K562 (cell line): ENCODE measurements at regions not wholly inside any gene's neighbourhood (a gene's known extent, or its start where the extent isn't known, plus 50 kb on each side); places are given as distances from the start of the nearest gene placed in this dataset.

Experiments
- ATAC-seq: fragments of 200-7000 bp; cut with Tn5 transposase; 3 replicates; pipeline ENCODE4 v1.9.1; 2020; ENCODE audit warnings: moderate library complexity
- BruUV-seq: library from RNA; stranded (reverse); fragments of 400-500 nt; replicated peaks from 2 replicates; lab custom pipeline; 2021; lab: Mats Ljungman, UMichigan
- CTCF ChIA-PET: fragments of 300-600 bp; formaldehyde crosslinking; extraction: SDS; loops from one replicate; lab custom pipeline; 2021; ENCODE audit warnings: low intra/inter-chr PET ratio; lab: Yijun Ruan, JAX
- POLR2A ChIA-PET: fragments of 300-600, 350-650 bp; sonication (Branson Sonifier 250); formaldehyde crosslinking; extraction: SDS; loops from one replicate; lab custom pipeline; 2021; ENCODE audit warnings: antibody characterized with exemption, inconsistent platforms; lab: Yijun Ruan, JAX
- DNase-seq, 4 experiments: peaks; one replicate each; pipeline versions ENCODE4 v3.0.0 to v3.0.0-alpha.2; 2011 to 2018; ENCODE audit warnings: low spot score in 3 of 4, mixed read lengths in 3 of 4; ENCODE audit errors: extremely low read depth in 1 of 4
- FAIRE-seq: peaks from 2 replicates; lab custom pipeline; 2011; peaks lifted over from hg19 to GRCh38; lab: Jason Lieb, UNC
- H2AFZ ChIP-seq: 2 replicates; pipeline ENCODE4 v1.6.0; 2011; ENCODE audit warnings: low read depth, low read length, control low read depth, inconsistent platforms
- H3K27ac ChIP-seq: fragments of 200-600 bp; 3 replicates; pipeline ENCODE4 v1.8.0; 2011; ENCODE audit warnings: low read depth, mild to moderate bottlenecking, control low read depth, inconsistent platforms, low read length, moderate library complexity, mixed read lengths; ENCODE audit errors: extremely low read depth
- H3K27me3 ChIP-seq, 2 experiments: fragments of 300-600 bp in 1 of 2; 2 replicates in 1 of 2; 3 replicates in 1 of 2; pipeline versions ENCODE4 v1.6.0 to v1.8.0; 2011; ENCODE audit warnings: inconsistent platforms in 2 of 2, low read length in 2 of 2, mild to moderate bottlenecking in 1 of 2, mixed read lengths in 1 of 2, moderate library complexity in 1 of 2; ENCODE audit not compliant: control insufficient read depth in 2 of 2, insufficient read depth in 2 of 2
- H3K36me3 ChIP-seq: fragments of 300-600 bp; 3 replicates; pipeline ENCODE4 v1.8.0; 2011; ENCODE audit warnings: mild to moderate bottlenecking, low read length, inconsistent platforms; ENCODE audit not compliant: control insufficient read depth, insufficient read depth
- H3K4me1 ChIP-seq, 2 experiments: fragments of 200-600 bp in 1 of 2; replicated peaks in 1 of 2; 2 replicates in 1 of 2; 3 replicates in 1 of 2; pipeline versions ENCODE4 v1.5.1 to v1.8.0; 2011; ENCODE audit warnings: inconsistent platforms in 2 of 2, low read length in 2 of 2, mild to moderate bottlenecking in 1 of 2, mixed read lengths in 1 of 2, moderate library complexity in 1 of 2; ENCODE audit not compliant: control insufficient read depth in 2 of 2, insufficient read depth in 2 of 2
- H3K4me2 ChIP-seq: 2 replicates; pipeline ENCODE4 v1.6.1; 2011; ENCODE audit warnings: low read length, control low read depth, inconsistent platforms, mixed read lengths; ENCODE audit not compliant: insufficient read depth
- H3K4me3 ChIP-seq: fragments of 200-600 bp; sonication (generic), shearing (Covaris generic); 2 replicates; pipeline ENCODE4 v1.5.1; 2016; ENCODE audit warnings: control low read depth, inconsistent platforms
- H3K79me2 ChIP-seq: fragments of 200-600 bp; 3 replicates; pipeline ENCODE4 v1.8.0; 2011; ENCODE audit warnings: low read length, inconsistent platforms; ENCODE audit not compliant: control insufficient read depth, insufficient read depth
- H3K9ac ChIP-seq, 2 experiments: 2 replicates each; pipeline versions ENCODE4 v1.6.0 to v1.6.1; 2011; ENCODE audit warnings: low read depth in 2 of 2, low read length in 2 of 2, control low read depth in 1 of 2, inconsistent platforms in 1 of 2, mild to moderate bottlenecking in 1 of 2, mixed read lengths in 1 of 2; ENCODE audit not compliant: insufficient read depth in 1 of 2
- H3K9me1 ChIP-seq: one replicate; pipeline ENCODE4 v1.6.0; 2011; ENCODE audit warnings: inconsistent platforms, mild to moderate bottlenecking, low read length, moderate library complexity; ENCODE audit not compliant: control insufficient read depth, insufficient read depth
- H3K9me3 ChIP-seq: replicated peaks from 2 replicates; pipeline ENCODE4 v1.5.1; 2011; ENCODE audit warnings: low read depth, low read length, inconsistent platforms; ENCODE audit not compliant: control insufficient read depth, insufficient read depth
- H4K20me1 ChIP-seq: replicated peaks from 2 replicates; pipeline ENCODE4 v1.6.1; 2011; ENCODE audit warnings: low read length, inconsistent platforms, mixed read lengths; ENCODE audit not compliant: control insufficient read depth, insufficient read depth
- CC2D1A ChIP-seq: fragments of 450-650 bp; IDR thresholded peaks from 2 replicates; pipeline ENCODE4 v1.6.1; 2017; ENCODE audit warnings: mild to moderate bottlenecking
- CLOCK ChIP-seq: fragments of 250-450 bp; sonication (Bioruptor Pico); IDR thresholded peaks from 2 replicates; pipeline ENCODE4 v1.4.0; 2020; ENCODE audit warnings: mild to moderate bottlenecking, moderate library complexity, borderline replicate concordance
- DLX4 ChIP-seq: fragments of 250-450 bp; sonication (Bioruptor Pico); IDR thresholded peaks from 2 replicates; pipeline ENCODE4 v1.6.1; 2021; ENCODE audit warnings: mild to moderate bottlenecking
- HDGF ChIP-seq: fragments of 450-650 bp; IDR thresholded peaks from 2 replicates; pipeline ENCODE4 v1.6.1; 2016
- MIER1 ChIP-seq: fragments of 450-650 bp; IDR thresholded peaks from 2 replicates; pipeline ENCODE4 v1.6.1; 2016; ENCODE audit warnings: antibody characterized with exemption, mild to moderate bottlenecking, low read depth
- NR2F6 ChIP-seq: fragments of 450-650 bp; formaldehyde crosslinking; IDR thresholded peaks from 2 replicates; pipeline ENCODE4 v1.4.0; 2020; ENCODE audit warnings: mild to moderate bottlenecking
- PHF20 ChIP-seq: fragments of 450-650 bp; IDR thresholded peaks from 2 replicates; pipeline ENCODE4 v1.6.1; 2018; ENCODE audit not compliant: partially characterized antibody
- RB1 ChIP-seq: fragments of 450-650 bp; IDR thresholded peaks from 2 replicates; pipeline ENCODE4 v1.6.1; 2017; ENCODE audit warnings: low read depth, mild to moderate bottlenecking
- SMAD2 ChIP-seq: fragments of 150-350 bp; IDR thresholded peaks from 2 replicates; pipeline ENCODE4 v1.6.1; 2014; ENCODE audit warnings: low read depth, mild to moderate bottlenecking, low read length
- TAF15 ChIP-seq: fragments of 200-400 bp; formaldehyde crosslinking; IDR thresholded peaks from 2 replicates; pipeline ENCODE4 v1.6.1; 2017; ENCODE audit warnings: mild to moderate bottlenecking, low read depth, low read length, moderate library complexity
- WGBS: fragments of 100-300 bp; shearing (Covaris generic); methylation state at CpG from one replicate; pipeline ENCODE4 v1.1.6; 2016; ENCODE audit warnings: low coverage, mixed read lengths; ENCODE audit not compliant: insufficient coverage; ENCODE audit errors: missing lambda C conversion rate; 5-methylcytosine and 5-hydroxymethylcytosine counted together
- in situ Hi-C: fragments of 300-500 bp; cut with MboI; formaldehyde crosslinking; loops from 4 replicates; pipeline ENCODE4 v1.15.0; 2018; ENCODE audit warnings: inconsistent platforms, mixed read lengths
- intact Hi-C: fragments of 100-400 bp; cut with micrococcal nuclease; formaldehyde crosslinking; loops from 2 replicates; pipeline ENCODE4 v1.14.2; 2022
- TF ChIP-seq, protein P1 (sequence below): sonication (generic); formaldehyde crosslinking; IDR thresholded peaks from 2 replicates; pipeline ENCODE4 v1.8.1; 2022; ENCODE audit warnings: missing genetic modification reagents
- TF ChIP-seq, protein P2 (sequence below): fragments of 200-800 bp; sonication (Bioruptor generic); IDR thresholded peaks from 2 replicates; pipeline ENCODE4 v1.6.1; 2017; ENCODE audit warnings: missing genetic modification characterization, missing compliant biosample characterization

DNA sequence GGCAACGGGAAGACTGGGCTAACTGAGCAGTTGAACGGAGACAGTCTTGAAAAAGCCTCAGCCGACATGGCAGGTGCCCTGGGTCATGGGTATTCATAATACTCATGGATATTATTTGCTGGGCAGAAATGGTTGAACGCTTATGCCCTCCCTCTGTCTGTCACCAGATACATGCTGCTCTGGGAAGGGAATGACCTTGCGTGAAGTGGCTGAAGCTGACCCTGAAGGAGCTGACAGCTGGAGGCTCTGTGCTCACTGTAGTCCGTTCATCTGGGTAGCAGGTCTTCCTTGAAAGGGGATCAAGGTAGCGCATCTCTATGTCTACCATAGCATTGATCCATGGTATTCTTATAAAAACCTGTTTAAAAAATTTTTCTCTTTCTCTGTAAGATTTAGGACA is 390.7 kb downstream of the PDCD6IP start:
- H2AFZ ChIP-seq = no peak overlapping the region
- H3K4me3 ChIP-seq = no peak overlapping the region
- intact Hi-C loops (no loop called here), in situ Hi-C loops (no loop called here)
- FAIRE-seq (no peak), DNase-seq (no peak), ATAC-seq (no peak)
- no peaks in the 10 kb centered on the region for H3K79me2 ChIP-seq
- no peak overlapping the region for H3K9ac ChIP-seq
- H3K4me2 ChIP-seq = no peak overlapping the region
- no peak overlapping the region for H3K27ac ChIP-seq
- H3K36me3 ChIP-seq = no peaks in the 10 kb centered on the region
- ChIA-PET POLR2A (no interaction called here), CTCF (no interaction called here)
- H3K4me1 ChIP-seq = no peaks in the 10 kb centered on the region
- no peaks in the 10 kb centered on the region for H3K27me3 ChIP-seq
- no peaks in the 10 kb centered on the region for H4K20me1 ChIP-seq
- H3K9me1 ChIP-seq = no peaks in the 10 kb centered on the region
- no peak for TF ChIP-seq SMAD2
- no peak for TF ChIP-seq PHF20
- TF ChIP-seq, protein P1, sequence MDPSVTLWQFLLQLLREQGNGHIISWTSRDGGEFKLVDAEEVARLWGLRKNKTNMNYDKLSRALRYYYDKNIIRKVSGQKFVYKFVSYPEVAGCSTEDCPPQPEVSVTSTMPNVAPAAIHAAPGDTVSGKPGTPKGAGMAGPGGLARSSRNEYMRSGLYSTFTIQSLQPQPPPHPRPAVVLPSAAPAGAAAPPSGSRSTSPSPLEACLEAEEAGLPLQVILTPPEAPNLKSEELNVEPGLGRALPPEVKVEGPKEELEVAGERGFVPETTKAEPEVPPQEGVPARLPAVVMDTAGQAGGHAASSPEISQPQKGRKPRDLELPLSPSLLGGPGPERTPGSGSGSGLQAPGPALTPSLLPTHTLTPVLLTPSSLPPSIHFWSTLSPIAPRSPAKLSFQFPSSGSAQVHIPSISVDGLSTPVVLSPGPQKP = no peak
- BruUV-seq = no TSS peak
- WGBS = 3% methylated on average over 7 of the region's 7 CpGs
- no peaks in the 10 kb centered on the region for H3K9me3 ChIP-seq

DNA sequence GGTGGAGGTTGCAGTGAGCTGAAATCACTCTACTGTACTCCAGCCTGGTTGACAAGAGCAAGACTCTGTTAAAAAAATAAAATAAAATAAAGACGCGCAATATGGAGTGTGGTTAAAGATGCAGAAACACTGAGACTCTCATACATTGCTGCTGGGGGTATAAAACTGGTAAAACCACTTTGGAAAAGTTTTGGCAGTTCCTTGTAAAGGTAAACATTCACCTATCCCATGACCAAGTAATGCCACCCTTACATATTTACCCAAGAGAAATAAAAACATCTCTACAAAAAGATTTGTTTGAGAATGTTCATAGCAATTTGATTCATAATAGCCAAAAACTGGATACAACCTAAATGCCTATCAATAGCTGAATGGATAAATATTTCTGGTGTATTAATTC is 398.5 kb downstream of the PDCD6IP start:
- POLR2A ChIA-PET = no interaction called here
- H3K36me3 ChIP-seq = no peaks in the 10 kb centered on the region
- no peaks in the 10 kb centered on the region for H3K79me2 ChIP-seq
- no peak overlapping the region for H3K9ac ChIP-seq
- no peaks in the 10 kb centered on the region for H3K9me1 ChIP-seq
- no peaks in the 10 kb centered on the region for H3K4me1 ChIP-seq
- intact Hi-C loops = no loop called here
- H3K4me3 ChIP-seq = no peak overlapping the region
- CTCF ChIA-PET = no interaction called here
- no peaks in the 10 kb centered on the region for H3K27me3 ChIP-seq
- no peak for ATAC-seq
- FAIRE-seq = no peak
- no peaks in the 10 kb centered on the region for H4K20me1 ChIP-seq
- H3K27ac ChIP-seq = no peak overlapping the region
- DNase-seq = no peak
- in situ Hi-C loops = no loop called here
- no TSS peak for BruUV-seq
- H2AFZ ChIP-seq = no peak overlapping the region
- no peak overlapping the region for H3K4me2 ChIP-seq
- H3K9me3 ChIP-seq = no peaks in the 10 kb centered on the region
- WGBS = 0% methylated on average over 2 of the region's 2 CpGs
- TF ChIP-seq, protein P2, sequence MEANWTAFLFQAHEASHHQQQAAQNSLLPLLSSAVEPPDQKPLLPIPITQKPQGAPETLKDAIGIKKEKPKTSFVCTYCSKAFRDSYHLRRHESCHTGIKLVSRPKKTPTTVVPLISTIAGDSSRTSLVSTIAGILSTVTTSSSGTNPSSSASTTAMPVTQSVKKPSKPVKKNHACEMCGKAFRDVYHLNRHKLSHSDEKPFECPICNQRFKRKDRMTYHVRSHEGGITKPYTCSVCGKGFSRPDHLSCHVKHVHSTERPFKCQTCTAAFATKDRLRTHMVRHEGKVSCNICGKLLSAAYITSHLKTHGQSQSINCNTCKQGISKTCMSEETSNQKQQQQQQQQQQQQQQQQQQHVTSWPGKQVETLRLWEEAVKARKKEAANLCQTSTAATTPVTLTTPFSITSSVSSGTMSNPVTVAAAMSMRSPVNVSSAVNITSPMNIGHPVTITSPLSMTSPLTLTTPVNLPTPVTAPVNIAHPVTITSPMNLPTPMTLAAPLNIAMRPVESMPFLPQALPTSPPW = no peak
- TF ChIP-seq CC2D1A (no peak), NR2F6 (no peak), HDGF (no peak), TAF15 (no peak), RB1 (no peak), DLX4 (CRISPR knock-in tag) (no peak), CLOCK (CRISPR knock-in tag) (no peak), MIER1 (no peak)
